Left lung (tissue), 4 donors: ENCODE measurements at regions not wholly inside any gene's neighbourhood (a gene's known extent, or its start where the extent isn't known, plus 50 kb on each side); places are given as distances from the start of the nearest gene placed in this dataset.

Source experiments
- ATAC-seq: fragments of 200-7000 bp; cut with Tn5 transposase; one replicate; pipeline ENCODE4 v1.9.1; 2020; ENCODE audit warnings: moderate library complexity
- DNase-seq, 4 donors: peaks; one replicate each; pipeline ENCODE4 v3.0.0-alpha.2; 2013 to 2020
- H3K27ac ChIP-seq, 2 donors: fragments of 200-600 bp; sonication (generic) in 1 of 2; one replicate each; pipeline versions ENCODE4 v1.5.0 to v1.8.0; 2020 to 2021
- H3K27me3 ChIP-seq, 2 donors: fragments of 200-600 bp; sonication (generic) in 1 of 2; one replicate each; pipeline versions ENCODE4 v1.5.0 to v1.8.0; 2020 to 2021
- H3K36me3 ChIP-seq, 2 donors: fragments of 200-600 bp; sonication (generic) in 1 of 2; one replicate each; pipeline versions ENCODE4 v1.5.0 to v1.8.0; 2020 to 2021
- H3K4me1 ChIP-seq, 2 donors: fragments of 200-600 bp; one replicate each; pipeline ENCODE4 v1.8.0; 2021
- H3K4me3 ChIP-seq, 2 donors: fragments of 200-600 bp; sonication (generic) in 1 of 2; one replicate each; pipeline versions ENCODE4 v1.5.0 to v1.8.0; 2020 to 2021; ENCODE audit warnings: mild to moderate bottlenecking in 1 of 2
- H3K9me3 ChIP-seq, 2 donors: fragments of 200-600 bp; sonication (generic) in 1 of 2; one replicate each; pipeline versions ENCODE4 v1.5.0 to v1.8.0; 2020 to 2021
- intact Hi-C, 2 donors: fragments of 100-400 bp; cut with DNase I; formaldehyde crosslinking; loops; one replicate each; pipeline versions ENCODE4 v1.11.2 to v1.14.2; 2022
- TF ChIP-seq, protein P1 (sequence below), 2 donors: fragments of 200-600 bp; sonication (generic) in 1 of 2; IDR thresholded peaks; one replicate each; pipeline versions ENCODE4 v1.5.0 to v1.8.0; 2021; ENCODE audit warnings: antibody characterized with exemption in 2 of 2
- donor health status: DM: no; HTN: yes; CAD: no.
- donor health status: DM: no; HTN: no; CAD: no.

GRCh38 chr5:5626412-5626811, 203.9 kb downstream of the ICE1 start:
- Histone ChIP-seq H3K27ac (no peak overlapping the region), H3K9me3 (peaks cover 0 to 22% of the 10 kb centered on the region in 2 donors), H3K4me3 (no peak overlapping the region), H3K27me3 (no peaks in the 10 kb centered on the region), H3K4me1 (no peaks in the 10 kb centered on the region), H3K36me3 (no peaks in the 10 kb centered on the region)
- no peak for ATAC-seq
- TF ChIP-seq, protein P1, sequence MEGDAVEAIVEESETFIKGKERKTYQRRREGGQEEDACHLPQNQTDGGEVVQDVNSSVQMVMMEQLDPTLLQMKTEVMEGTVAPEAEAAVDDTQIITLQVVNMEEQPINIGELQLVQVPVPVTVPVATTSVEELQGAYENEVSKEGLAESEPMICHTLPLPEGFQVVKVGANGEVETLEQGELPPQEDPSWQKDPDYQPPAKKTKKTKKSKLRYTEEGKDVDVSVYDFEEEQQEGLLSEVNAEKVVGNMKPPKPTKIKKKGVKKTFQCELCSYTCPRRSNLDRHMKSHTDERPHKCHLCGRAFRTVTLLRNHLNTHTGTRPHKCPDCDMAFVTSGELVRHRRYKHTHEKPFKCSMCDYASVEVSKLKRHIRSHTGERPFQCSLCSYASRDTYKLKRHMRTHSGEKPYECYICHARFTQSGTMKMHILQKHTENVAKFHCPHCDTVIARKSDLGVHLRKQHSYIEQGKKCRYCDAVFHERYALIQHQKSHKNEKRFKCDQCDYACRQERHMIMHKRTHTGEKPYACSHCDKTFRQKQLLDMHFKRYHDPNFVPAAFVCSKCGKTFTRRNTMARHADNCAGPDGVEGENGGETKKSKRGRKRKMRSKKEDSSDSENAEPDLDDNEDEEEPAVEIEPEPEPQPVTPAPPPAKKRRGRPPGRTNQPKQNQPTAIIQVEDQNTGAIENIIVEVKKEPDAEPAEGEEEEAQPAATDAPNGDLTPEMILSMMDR (IDR thresholded peaks at IDR 0.05): no peak
- DNase-seq: no peak
- intact Hi-C loops: no loop called here

GRCh38 chr5:5625491-5625890, 203.0 kb downstream of the ICE1 start:
- H3K9me3 ChIP-seq: peaks cover 0 to 28% of the 10 kb centered on the region in 2 donors
- no peaks in the 10 kb centered on the region for H3K27me3 ChIP-seq
- no peak overlapping the region for H3K4me3 ChIP-seq
- no peaks in the 10 kb centered on the region for H3K4me1 ChIP-seq
- no peak for ATAC-seq
- DNase-seq: no peak
- TF ChIP-seq, protein P1 (IDR thresholded peaks at IDR 0.05): no peak
- intact Hi-C loops: no loop called here
- H3K27ac ChIP-seq: no peak overlapping the region
- no peaks in the 10 kb centered on the region for H3K36me3 ChIP-seq

GRCh38 chr5:5623397-5623796, 200.9 kb downstream of the ICE1 start:
- intact Hi-C loops: no loop called here
- no peak for ATAC-seq
- no peak overlapping the region for H3K27ac ChIP-seq

GRCh38 chr5:5622806-5623205, 200.3 kb downstream of the ICE1 start:
- Histone ChIP-seq H3K36me3 (no peaks in the 10 kb centered on the region), H3K27me3 (no peaks in the 10 kb centered on the region), H3K4me1 (no peaks in the 10 kb centered on the region), H3K27ac (no peak overlapping the region), H3K9me3 (peaks cover 0 to 29% of the 10 kb centered on the region in 2 donors), H3K4me3 (no peak overlapping the region)
- TF ChIP-seq, protein P1 (IDR thresholded peaks at IDR 0.05): no peak
- ATAC-seq: no peak
- intact Hi-C loops: no loop called here
- DNase-seq: no peak

More at GRCh38 chr5:5623397-5623796, 200.9 kb downstream of the ICE1 start:
- DNase-seq: no peak
- Histone ChIP-seq H3K4me3 (no peak overlapping the region), H3K9me3 (peaks cover 0 to 29% of the 10 kb centered on the region in 2 donors), H3K27me3 (no peaks in the 10 kb centered on the region), H3K36me3 (no peaks in the 10 kb centered on the region), H3K4me1 (no peaks in the 10 kb centered on the region)
- TF ChIP-seq, protein P1 (IDR thresholded peaks at IDR 0.05): no peak

DNA sequence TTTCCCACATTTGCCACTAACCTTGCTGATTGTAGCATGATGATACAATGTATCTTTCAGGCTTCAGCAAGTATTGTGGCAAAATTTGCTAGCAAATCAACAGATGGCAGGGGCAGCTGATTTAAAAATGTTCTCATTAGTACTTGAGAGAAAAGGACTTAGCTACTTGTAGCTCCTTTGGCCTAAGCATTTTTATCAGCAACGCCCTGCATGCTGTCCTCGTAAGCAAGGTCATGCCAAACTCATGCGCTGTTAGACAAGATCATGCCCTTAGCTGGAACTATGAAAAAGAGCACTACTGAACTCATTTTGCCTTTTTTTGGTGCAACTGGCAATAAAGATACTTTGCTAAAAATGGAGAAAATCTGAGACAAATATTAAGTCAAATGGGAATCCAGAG, 197.1 kb downstream of the ICE1 start:
- Histone ChIP-seq H3K4me3 (no peak overlapping the region), H3K4me1 (no peaks in the 10 kb centered on the region), H3K27ac (no peak overlapping the region), H3K36me3 (no peaks in the 10 kb centered on the region), H3K27me3 (no peaks in the 10 kb centered on the region), H3K9me3 (peaks cover 0 to 29% of the 10 kb centered on the region in 2 donors)
- ATAC-seq (no peak), DNase-seq (no peak)
- TF ChIP-seq, protein P1 (IDR thresholded peaks at IDR 0.05): no peak
- intact Hi-C loops: no loop called here
